LNCaP clone FGC (cell line): ENCODE measurements at regions not wholly inside any gene's neighbourhood (a gene's known extent, or its start where the extent isn't known, plus 50 kb on each side); places are given as distances from the start of the nearest gene placed in this dataset.

Experiments used
- DNase-seq: peaks from one replicate; pipeline ENCODE4 v3.0.0-alpha.2; 2011; ENCODE audit warnings: low read depth
- H3K4me3 ChIP-seq: 2 replicates; pipeline ENCODE4 v1.5.1; 2011; ENCODE audit warnings: mild to moderate bottlenecking, low read depth, low read length, control low read depth
- TF ChIP-seq, protein P1 (sequence below): IDR thresholded peaks from 2 replicates; pipeline ENCODE4 v1.5.1; 2012; ENCODE audit warnings: mild to moderate bottlenecking; ENCODE audit not compliant: control insufficient read depth, insufficient read depth; ENCODE audit errors: extremely low read depth

GRCh38 chr13:55661505-55661904 is 1479.2 kb upstream of the PRR20A start:
- H3K4me3 ChIP-seq, result no peak overlapping the region
- TF ChIP-seq, protein P1, sequence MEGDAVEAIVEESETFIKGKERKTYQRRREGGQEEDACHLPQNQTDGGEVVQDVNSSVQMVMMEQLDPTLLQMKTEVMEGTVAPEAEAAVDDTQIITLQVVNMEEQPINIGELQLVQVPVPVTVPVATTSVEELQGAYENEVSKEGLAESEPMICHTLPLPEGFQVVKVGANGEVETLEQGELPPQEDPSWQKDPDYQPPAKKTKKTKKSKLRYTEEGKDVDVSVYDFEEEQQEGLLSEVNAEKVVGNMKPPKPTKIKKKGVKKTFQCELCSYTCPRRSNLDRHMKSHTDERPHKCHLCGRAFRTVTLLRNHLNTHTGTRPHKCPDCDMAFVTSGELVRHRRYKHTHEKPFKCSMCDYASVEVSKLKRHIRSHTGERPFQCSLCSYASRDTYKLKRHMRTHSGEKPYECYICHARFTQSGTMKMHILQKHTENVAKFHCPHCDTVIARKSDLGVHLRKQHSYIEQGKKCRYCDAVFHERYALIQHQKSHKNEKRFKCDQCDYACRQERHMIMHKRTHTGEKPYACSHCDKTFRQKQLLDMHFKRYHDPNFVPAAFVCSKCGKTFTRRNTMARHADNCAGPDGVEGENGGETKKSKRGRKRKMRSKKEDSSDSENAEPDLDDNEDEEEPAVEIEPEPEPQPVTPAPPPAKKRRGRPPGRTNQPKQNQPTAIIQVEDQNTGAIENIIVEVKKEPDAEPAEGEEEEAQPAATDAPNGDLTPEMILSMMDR, result no peak
- no peak for DNase-seq

- no peak for DNase-seq
Measured at GRCh38 chr13:55664178-55664577, 1476.5 kb upstream of the PRR20A start.

GRCh38 chr13:55669051-55669450 is 1471.7 kb upstream of the PRR20A start:
- no peak for DNase-seq
- H3K4me3 ChIP-seq, result no peak overlapping the region
- TF ChIP-seq, protein P1, result no peak

More at GRCh38 chr13:55664178-55664577, 1476.5 kb upstream of the PRR20A start:
- TF ChIP-seq, protein P1, result no peak
- no peak overlapping the region for H3K4me3 ChIP-seq

- H3K4me3 ChIP-seq, result no peak overlapping the region
- TF ChIP-seq, protein P1, result no peak
- no peak for DNase-seq
Measured at GRCh38 chr13:55673910-55674309, 1466.8 kb upstream of the PRR20A start.

DNA sequence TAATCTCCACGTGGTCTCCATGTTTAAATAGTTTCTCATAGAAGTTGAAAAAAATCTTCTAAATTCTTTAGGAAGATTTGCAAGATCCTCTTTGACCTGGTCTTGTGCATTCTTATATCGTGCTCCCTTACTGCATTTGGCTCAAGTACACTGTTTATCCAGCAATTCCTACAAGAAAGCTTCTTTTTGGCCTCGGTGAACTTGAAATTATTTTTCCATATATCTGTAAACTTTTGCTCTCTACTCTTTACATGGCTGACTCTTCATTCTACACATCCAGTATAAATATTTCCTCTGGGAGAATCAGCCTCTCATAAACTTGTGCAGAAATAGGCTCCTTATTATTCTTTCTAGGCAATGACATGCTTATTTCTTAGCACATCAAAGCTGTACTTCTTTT is 1457.9 kb upstream of the PRR20A start:
- DNase-seq, result no peak
- TF ChIP-seq, protein P1, result no peak
- no peak overlapping the region for H3K4me3 ChIP-seq

- TF ChIP-seq, protein P1, result no peak
Measured at GRCh38 chr13:55705526-55705925, 1435.2 kb upstream of the PRR20A start.

GRCh38 chr13:55705971-55706370 is 1434.7 kb upstream of the PRR20A start:
- DNase-seq, result no peak
- no peak overlapping the region for H3K4me3 ChIP-seq
- TF ChIP-seq, protein P1, result no peak

More at GRCh38 chr13:55705526-55705925, 1435.2 kb upstream of the PRR20A start:
- DNase-seq, result no peak
- H3K4me3 ChIP-seq, result no peak overlapping the region
